ENCODE measurements at regions not wholly inside any gene's neighbourhood (a gene's known extent, or its start where the extent isn't known, plus 50 kb on each side); places are given as distances from the start of the nearest gene placed in this dataset.
"Not testable (repeated sequence)": the region's sequence is repeated elsewhere in the genome, so short reads cannot be mapped to it uniquely, and the experiment has no call there.

GRCh38 chr18:43785158-43785557 is 507.9 kb upstream of the SYT4 start:
- no peak overlapping the region for H3K27ac ChIP-seq
- TF ChIP-seq CTCF (IDR thresholded peaks at IDR 0.05) (no peak), ZFX (IDR thresholded peaks at IDR 0.05; ENCODE audit: borderline replicate concordance) (no peak)

- H3K27ac ChIP-seq: no peak overlapping the region
- no peak for TF ChIP-seq CTCF (IDR thresholded peaks at IDR 0.05)
- no peak for TF ChIP-seq ZFX (IDR thresholded peaks at IDR 0.05; ENCODE audit: borderline replicate concordance)
Measured at GRCh38 chr18:43786893-43787292, 509.6 kb upstream of the SYT4 start.

- H3K27ac ChIP-seq: not testable (repeated sequence)
Measured at GRCh38 chr18:43787721-43788120, 510.4 kb upstream of the SYT4 start.

GRCh38 chr18:43789234-43790000 is 512.1 kb upstream of the SYT4 start:
- TF ChIP-seq ZFX (IDR thresholded peaks at IDR 0.05; ENCODE audit: borderline replicate concordance) (no peak), CTCF (IDR thresholded peaks at IDR 0.05) (peak; percentile 57)
- H3K27ac ChIP-seq: peak overlapping the region; percentile 50

GRCh38 chr18:43793910-43794309 is 516.6 kb upstream of the SYT4 start:
- TF ChIP-seq ZFX (IDR thresholded peaks at IDR 0.05; ENCODE audit: borderline replicate concordance): no peak
- no peak for TF ChIP-seq CTCF (IDR thresholded peaks at IDR 0.05)

GRCh38 chr18:43794363-43794762 is 517.1 kb upstream of the SYT4 start:
- H3K27ac ChIP-seq: no peak overlapping the region
- TF ChIP-seq CTCF (IDR thresholded peaks at IDR 0.05) (no peak), ZFX (IDR thresholded peaks at IDR 0.05; ENCODE audit: borderline replicate concordance) (no peak)

More at GRCh38 chr18:43793910-43794309, 516.6 kb upstream of the SYT4 start:
- H3K27ac ChIP-seq: no peak overlapping the region

GRCh38 chr18:43797347-43797746 is 520.1 kb upstream of the SYT4 start:
- no peak overlapping the region for H3K27ac ChIP-seq
- no peak for TF ChIP-seq ZFX (IDR thresholded peaks at IDR 0.05; ENCODE audit: borderline replicate concordance)
- TF ChIP-seq CTCF (IDR thresholded peaks at IDR 0.05): no peak

- no peak overlapping the region for H3K27ac ChIP-seq
- TF ChIP-seq CTCF (IDR thresholded peaks at IDR 0.05): no peak
- no peak for TF ChIP-seq ZFX (IDR thresholded peaks at IDR 0.05; ENCODE audit: borderline replicate concordance)
Measured at GRCh38 chr18:43800584-43800983, 523.3 kb upstream of the SYT4 start.
